HG02642 (cell line): ENCODE measurements at regions not wholly inside any gene's neighbourhood (a gene's known extent, or its start where the extent isn't known, plus 50 kb on each side); places are given as distances from the start of the nearest gene placed in this dataset.
A peak's percentile ranks its signal among the peaks of the same experiment; 100 is the strongest.
"Not testable (repeated sequence)": the region's sequence is repeated elsewhere in the genome, so short reads cannot be mapped to it uniquely, and the experiment has no call there.

Source experiments
- ATAC-seq: cut with Tn5 transposase; IDR thresholded peaks from one replicate; pipeline ENCODE4 v1.9.1; 2021; ENCODE audit warnings: mild to moderate bottlenecking; ENCODE audit not compliant: unreplicated experiment, poor library complexity

- ATAC-seq: no peak
Measured at GRCh38 chr6:86142326-86142725, 499.6 kb upstream of the SYNCRIP start.

GRCh38 chr6:86128130-86128814 lies 485.6 kb upstream of the SYNCRIP start:
- ATAC-seq: no peak

- ATAC-seq: no peak
Measured at GRCh38 chr6:86122086-86122485, 479.4 kb upstream of the SYNCRIP start.

DNA sequence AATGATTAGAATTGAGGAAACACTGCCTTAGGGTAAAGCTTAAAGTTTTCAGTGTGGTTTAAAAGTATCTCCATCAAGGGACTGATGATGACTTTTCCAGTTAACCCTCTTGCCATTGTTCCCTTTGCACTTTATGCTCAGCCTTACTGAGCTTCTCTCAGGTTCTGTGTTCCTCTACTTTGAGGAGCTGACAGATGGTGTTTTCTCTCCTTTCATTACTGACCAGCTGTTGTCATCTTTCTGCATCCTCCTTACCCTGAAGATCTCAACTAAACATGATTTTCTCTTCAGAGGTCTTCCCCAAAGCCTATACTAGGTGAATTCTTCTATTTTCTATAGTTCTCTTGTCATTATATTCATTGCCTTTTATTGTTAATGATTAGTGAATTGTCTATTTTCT lies 475.6 kb upstream of the SYNCRIP start:
- ATAC-seq: no peak

DNA sequence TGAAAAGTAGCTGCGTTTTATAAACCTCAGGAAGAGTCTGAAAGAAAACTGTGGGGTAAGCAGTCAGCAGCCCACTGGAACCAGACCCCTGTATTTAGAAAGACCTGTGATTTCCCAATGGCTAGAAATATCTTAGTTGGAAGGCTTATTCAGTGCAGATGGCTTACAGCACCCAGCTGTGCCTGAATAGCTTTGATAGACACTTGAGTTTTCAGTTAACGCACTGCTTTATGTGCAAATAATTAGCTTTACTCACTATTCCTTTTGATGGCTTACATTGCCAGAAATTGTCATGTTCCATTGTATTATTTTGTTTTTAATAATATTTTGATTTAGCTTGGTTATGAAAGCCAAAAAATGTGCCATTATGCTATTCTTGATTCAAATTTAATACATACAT lies 465.3 kb upstream of the SYNCRIP start:
- ATAC-seq: no peak

GRCh38 chr6:86087954-86088353 lies 445.3 kb upstream of the SYNCRIP start:
- no peak for ATAC-seq

- ATAC-seq: no peak
Measured at GRCh38 chr6:86079938-86080337, 437.3 kb upstream of the SYNCRIP start.

DNA sequence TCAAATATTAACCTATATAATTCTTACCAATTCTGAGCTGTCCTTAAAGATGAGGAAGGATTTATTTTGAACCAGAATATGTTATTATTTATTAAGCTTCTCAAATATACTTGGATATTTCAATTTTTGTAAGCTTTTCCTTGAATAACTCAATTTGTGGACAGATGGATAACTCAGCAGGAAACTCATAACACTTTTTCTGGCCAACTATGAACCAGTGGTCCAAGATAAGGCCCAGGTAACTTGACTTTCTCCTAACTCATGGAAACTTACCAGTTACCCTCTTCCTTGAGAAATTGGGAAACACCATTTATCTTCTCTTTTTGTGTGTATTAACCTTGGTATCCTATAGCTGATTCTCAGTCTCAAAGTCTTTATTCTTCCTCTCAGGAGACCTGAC lies 427.5 kb upstream of the SYNCRIP start:
- ATAC-seq: no peak

DNA sequence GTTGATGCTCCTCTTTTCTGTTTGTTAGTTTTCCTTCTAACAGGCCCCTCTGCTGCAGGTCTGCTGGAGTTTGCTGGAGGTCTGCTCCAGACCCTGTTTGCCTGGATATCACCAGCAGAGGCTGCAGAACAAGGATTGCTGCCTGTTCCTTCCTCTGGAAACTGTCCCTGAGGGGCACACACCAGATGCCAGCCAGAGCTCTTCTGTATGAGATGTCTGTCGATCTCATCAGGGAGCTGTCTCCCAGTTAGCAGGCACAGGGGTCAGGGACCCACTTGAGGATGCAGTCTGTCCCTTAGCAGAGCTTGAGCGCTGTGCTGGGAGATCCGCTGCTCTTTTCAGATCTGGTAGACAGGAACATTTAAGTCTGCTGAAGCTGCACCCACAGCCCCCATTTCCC lies 422.3 kb upstream of the SYNCRIP start:
- not testable (repeated sequence) for ATAC-seq

GRCh38 chr6:86057293-86057980 lies 414.8 kb upstream of the SYNCRIP start:
- not testable (repeated sequence) for ATAC-seq

- no peak for ATAC-seq
Measured at GRCh38 chr6:86045038-86045437, 402.4 kb upstream of the SYNCRIP start.

GRCh38 chr6:86042214-86042613 lies 399.5 kb upstream of the SYNCRIP start:
- ATAC-seq: no peak

DNA sequence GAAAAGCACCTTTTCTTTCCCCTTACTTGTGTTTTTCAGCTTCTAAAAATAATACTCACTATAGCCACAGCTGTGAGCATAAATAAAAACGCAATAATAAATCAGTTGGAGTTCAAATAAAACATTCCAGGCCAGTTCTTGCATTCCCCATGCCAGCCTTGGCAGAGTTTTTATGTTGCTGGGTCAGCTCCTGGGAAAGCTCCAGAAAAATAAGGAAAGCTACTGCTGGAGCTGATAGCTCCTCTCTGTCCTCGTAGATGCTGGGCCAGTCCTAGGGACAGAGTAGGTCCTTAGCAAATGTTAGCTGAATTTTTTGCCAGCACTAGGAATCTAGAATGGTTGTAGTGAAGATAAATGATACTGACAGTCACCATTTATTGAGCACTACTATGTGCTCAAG lies 389.0 kb upstream of the SYNCRIP start:
- ATAC-seq: no peak

- ATAC-seq: no peak
Measured at GRCh38 chr6:86030875-86031274, 388.2 kb upstream of the SYNCRIP start.

- ATAC-seq: no peak
Measured at GRCh38 chr6:86028776-86029175, 386.1 kb upstream of the SYNCRIP start.

GRCh38 chr6:86026890-86027289 lies 384.2 kb upstream of the SYNCRIP start:
- not testable (repeated sequence) for ATAC-seq

DNA sequence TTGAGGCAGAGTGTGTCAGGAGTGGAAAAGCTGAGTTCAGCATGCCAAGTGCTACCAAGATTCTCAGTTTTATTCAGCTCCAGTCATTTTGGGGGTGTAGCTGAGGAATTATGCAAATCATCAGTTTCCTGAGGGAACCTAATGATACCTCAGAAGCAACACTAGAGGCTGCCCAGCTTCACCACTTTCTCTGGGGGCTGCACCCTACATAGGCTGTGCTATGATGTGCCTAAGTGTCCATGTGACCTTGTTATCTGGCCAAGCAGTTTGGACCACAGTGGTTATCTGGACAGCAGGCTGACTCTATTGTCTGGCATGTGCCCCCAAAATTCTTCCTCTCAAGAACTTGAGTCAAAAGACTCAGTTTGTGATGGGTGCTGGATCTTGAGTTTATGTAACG lies 374.6 kb upstream of the SYNCRIP start:
- ATAC-seq: peak; percentile 80

DNA sequence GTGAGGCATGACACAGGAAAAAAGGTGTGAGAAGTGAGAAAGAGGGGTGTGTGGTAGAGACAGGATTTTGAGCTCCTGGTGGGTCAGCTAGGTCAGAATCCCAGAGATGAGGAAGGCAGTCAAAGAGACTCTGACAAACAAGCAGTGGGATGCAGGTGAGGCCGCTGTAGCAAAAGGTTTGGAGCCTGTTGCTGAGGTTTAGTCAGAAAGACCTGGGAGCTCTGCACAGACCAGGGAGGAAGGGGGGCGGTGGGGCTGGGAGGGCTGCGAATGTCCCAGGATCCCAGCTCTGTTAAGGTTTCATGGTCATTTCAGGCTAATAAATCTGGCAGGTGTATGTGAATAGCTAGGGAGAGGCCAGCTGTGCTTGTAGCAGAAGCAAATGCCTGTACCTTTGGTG lies 373.9 kb upstream of the SYNCRIP start:
- no peak for ATAC-seq

DNA sequence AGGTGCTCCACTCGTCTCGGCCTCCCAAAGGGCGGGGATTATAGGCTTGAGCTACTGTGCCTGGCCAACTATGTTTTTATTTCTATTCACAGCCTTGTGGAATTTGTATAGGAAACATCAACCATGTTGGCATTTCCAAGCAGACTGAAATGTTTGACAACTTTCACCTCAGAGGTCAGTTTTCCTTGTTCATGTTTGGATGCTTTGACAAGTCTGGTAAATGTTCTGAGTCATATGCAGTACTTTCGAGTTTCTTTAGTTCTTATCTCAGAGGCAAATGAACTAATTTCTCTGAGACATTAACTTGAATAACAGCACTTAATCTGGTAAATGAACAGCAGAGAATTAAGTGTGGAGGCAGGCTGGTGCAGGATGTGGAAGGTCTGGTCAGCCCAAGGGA lies 373.4 kb upstream of the SYNCRIP start:
- no peak for ATAC-seq

- ATAC-seq: not testable (repeated sequence)
Measured at GRCh38 chr6:86012991-86013390, 370.3 kb upstream of the SYNCRIP start.

GRCh38 chr6:86010915-86011786 lies 368.5 kb upstream of the SYNCRIP start:
- no peak for ATAC-seq
